Naive B cell (primary cell): ENCODE measurements at regions not wholly inside any gene's neighbourhood (a gene's known extent, or its start where the extent isn't known, plus 50 kb on each side); places are given as distances from the start of the nearest gene placed in this dataset.
"Not testable (repeated sequence)": the region's sequence is repeated elsewhere in the genome, so short reads cannot be mapped to it uniquely, and the experiment has no call there.

Experiments
- ATAC-seq, 2 donors: fragments of 150-1000 bp; cut with Tn5 transposase; 2 replicates each; pipeline ENCODE4 v1.10.0; 2021; ENCODE audit warnings: low read depth in 2 of 2, mild to moderate bottlenecking in 2 of 2, moderate library complexity in 2 of 2
- DNase-seq: peaks from one replicate; pipeline ENCODE4 v3.0.0; 2022
- H3K27ac Mint-ChIP-seq, 6 donors: one replicate each; pipeline ENCODE4 v1.8.0; 2020 to 2022; ENCODE audit warnings: mild to moderate bottlenecking in 6 of 6, mixed read lengths in 6 of 6, moderate library complexity in 5 of 6, inconsistent platforms in 2 of 6
- H3K27me3 Mint-ChIP-seq, 3 donors: one replicate each; pipeline ENCODE4 v1.8.0; 2021 to 2022; ENCODE audit warnings: mixed read lengths in 3 of 3, mild to moderate bottlenecking in 1 of 3
- H3K36me3 Mint-ChIP-seq, 2 donors: one replicate each; pipeline ENCODE4 v1.8.0; 2020 to 2022; ENCODE audit warnings: mixed read lengths in 2 of 2, inconsistent platforms in 1 of 2, mild to moderate bottlenecking in 1 of 2
- H3K4me1 Mint-ChIP-seq, 3 donors: one replicate each; pipeline ENCODE4 v1.8.0; 2020 to 2022; ENCODE audit warnings: mixed read lengths in 3 of 3, inconsistent platforms in 1 of 3, mild to moderate bottlenecking in 1 of 3, moderate library complexity in 1 of 3
- H3K4me3 Mint-ChIP-seq, 8 donors: one replicate each; pipeline ENCODE4 v1.8.0; 2020 to 2022; ENCODE audit warnings: mild to moderate bottlenecking in 8 of 8, mixed read lengths in 8 of 8, moderate library complexity in 8 of 8, inconsistent platforms in 2 of 8
- H3K9me3 Mint-ChIP-seq, 7 donors: one replicate each; pipeline ENCODE4 v1.8.0; 2020 to 2022; ENCODE audit warnings: mixed read lengths in 7 of 7, mild to moderate bottlenecking in 5 of 7, inconsistent platforms in 2 of 7, moderate library complexity in 1 of 7

- H3K4me1 Mint-ChIP-seq = no peaks in the 10 kb centered on the region
- DNase-seq (no peak), ATAC-seq (no peak)
- H3K27me3 Mint-ChIP-seq = no peaks in the 10 kb centered on the region
- H3K9me3 Mint-ChIP-seq = peaks cover 0 to 11% (median 2%) of the 10 kb centered on the region in 7 donors
- H3K27ac Mint-ChIP-seq = no peak overlapping the region
- H3K4me3 Mint-ChIP-seq = no peak overlapping the region
- H3K36me3 Mint-ChIP-seq = no peaks in the 10 kb centered on the region
Measured at GRCh38 chr17:54172096-54172984, 349.6 kb downstream of the KIF2B start.

- DNase-seq (no peak), ATAC-seq (no peak)
- H3K36me3 Mint-ChIP-seq = no peaks in the 10 kb centered on the region
- H3K27ac Mint-ChIP-seq = no peak overlapping the region
- no peak overlapping the region for H3K4me3 Mint-ChIP-seq
- no peaks in the 10 kb centered on the region for H3K27me3 Mint-ChIP-seq
- H3K9me3 Mint-ChIP-seq = peaks cover 0 to 7% (median 2%) of the 10 kb centered on the region in 7 donors
- H3K4me1 Mint-ChIP-seq = no peaks in the 10 kb centered on the region
Measured at GRCh38 chr17:54172985-54173316, 350.2 kb downstream of the KIF2B start.

GRCh38 chr17:54177606-54178308 lies 355.0 kb downstream of the KIF2B start:
- H3K27ac Mint-ChIP-seq = no peak overlapping the region
- no peak for ATAC-seq
- H3K4me3 Mint-ChIP-seq = no peak overlapping the region
- H3K36me3 Mint-ChIP-seq = no peaks in the 10 kb centered on the region
- no peaks in the 10 kb centered on the region for H3K27me3 Mint-ChIP-seq
- DNase-seq = no peak
- peaks cover 0 to 15% (median 2%) of the 10 kb centered on the region in 7 donors for H3K9me3 Mint-ChIP-seq
- no peaks in the 10 kb centered on the region for H3K4me1 Mint-ChIP-seq

DNA sequence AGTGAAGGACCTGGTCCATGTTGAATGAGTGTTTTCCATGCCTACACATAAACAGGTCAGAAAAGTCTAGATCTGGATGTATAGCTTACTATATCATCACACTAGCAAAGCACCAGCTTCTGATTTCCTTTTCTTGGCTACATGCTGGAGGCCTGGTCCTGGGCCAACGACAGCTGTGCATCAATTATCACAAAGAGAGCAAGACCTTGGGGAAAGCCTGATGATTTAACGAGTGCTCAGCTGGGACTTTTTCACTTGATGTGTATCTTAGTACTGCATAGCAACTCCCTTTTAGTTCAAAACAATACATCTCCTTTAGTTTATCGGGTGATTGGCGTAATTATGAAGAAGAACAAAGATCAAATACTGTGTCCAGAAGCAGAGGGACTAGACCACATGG lies 358.2 kb downstream of the KIF2B start:
- DNase-seq (no peak), ATAC-seq (no peak)
- H3K4me1 Mint-ChIP-seq = no peaks in the 10 kb centered on the region
- H3K36me3 Mint-ChIP-seq = no peaks in the 10 kb centered on the region
- H3K27me3 Mint-ChIP-seq = no peaks in the 10 kb centered on the region
- H3K9me3 Mint-ChIP-seq = peaks cover 0 to 14% (median 6%) of the 10 kb centered on the region in 7 donors
- H3K27ac Mint-ChIP-seq = no peak overlapping the region
- H3K4me3 Mint-ChIP-seq = no peak overlapping the region

DNA sequence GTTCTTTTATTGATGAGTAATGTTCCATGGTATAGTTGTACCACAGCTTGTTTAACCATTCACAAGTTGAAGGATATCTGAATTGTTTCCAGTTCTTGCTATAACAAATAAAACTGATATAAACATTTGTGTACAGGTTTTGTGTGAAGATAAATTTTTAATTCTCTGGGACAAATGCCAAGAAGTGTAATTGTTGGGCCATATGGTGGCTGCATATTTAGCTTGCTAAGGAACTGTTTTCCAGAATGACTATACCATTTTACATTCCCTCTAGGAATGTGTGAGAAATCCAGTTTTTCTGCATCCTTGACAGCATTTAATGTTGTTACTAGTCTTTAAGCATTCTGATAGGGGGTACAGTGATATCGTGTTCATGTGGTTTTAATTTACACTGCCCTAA lies 368.5 kb downstream of the KIF2B start:
- no peaks in the 10 kb centered on the region for H3K27me3 Mint-ChIP-seq
- H3K4me1 Mint-ChIP-seq = no peaks in the 10 kb centered on the region
- H3K36me3 Mint-ChIP-seq = no peaks in the 10 kb centered on the region
- no peak for ATAC-seq
- peaks cover 0 to 10% (median 3%) of the 10 kb centered on the region in 7 donors for H3K9me3 Mint-ChIP-seq
- H3K27ac Mint-ChIP-seq = no peak overlapping the region
- DNase-seq = no peak
- H3K4me3 Mint-ChIP-seq = no peak overlapping the region

DNA sequence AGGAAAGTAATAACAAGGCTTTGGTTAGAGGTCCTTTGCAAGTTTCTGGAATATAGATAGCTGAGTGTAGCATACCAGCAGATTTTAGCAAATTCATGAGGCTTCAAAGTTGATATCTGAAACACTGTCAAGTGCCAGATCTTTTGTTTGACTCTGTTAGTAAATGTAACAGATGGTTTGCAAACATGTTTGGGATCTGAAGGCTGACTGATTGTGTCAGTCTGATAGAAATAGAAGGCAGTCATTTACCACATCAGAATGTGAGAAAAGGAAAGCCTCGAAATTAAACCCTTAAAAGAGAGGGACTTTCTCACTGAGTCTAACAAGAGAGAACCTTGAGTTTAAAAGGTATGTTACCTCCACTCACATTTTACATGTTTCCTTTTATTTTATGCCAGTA lies 371.5 kb downstream of the KIF2B start:
- H3K4me3 Mint-ChIP-seq = no peak overlapping the region
- ATAC-seq (no peak), DNase-seq (no peak)
- H3K4me1 Mint-ChIP-seq = no peaks in the 10 kb centered on the region
- peaks cover 0 to 12% (median 2%) of the 10 kb centered on the region in 7 donors for H3K9me3 Mint-ChIP-seq
- no peaks in the 10 kb centered on the region for H3K36me3 Mint-ChIP-seq
- H3K27ac Mint-ChIP-seq = no peak overlapping the region
- no peaks in the 10 kb centered on the region for H3K27me3 Mint-ChIP-seq

- ATAC-seq (no peak), DNase-seq (no peak)
- H3K4me3 Mint-ChIP-seq = no peak overlapping the region
- no peaks in the 10 kb centered on the region for H3K27me3 Mint-ChIP-seq
- H3K9me3 Mint-ChIP-seq = peaks cover 0 to 5% (median 2%) of the 10 kb centered on the region in 7 donors
- H3K27ac Mint-ChIP-seq = no peak overlapping the region
- no peaks in the 10 kb centered on the region for H3K4me1 Mint-ChIP-seq
- no peaks in the 10 kb centered on the region for H3K36me3 Mint-ChIP-seq
Measured at GRCh38 chr17:54196751-54197150, 374.0 kb downstream of the KIF2B start.

GRCh38 chr17:54201380-54201779 lies 378.7 kb downstream of the KIF2B start:
- H3K27me3 Mint-ChIP-seq, H3K9me3 Mint-ChIP-seq, H3K27ac Mint-ChIP-seq, DNase-seq, H3K4me1 Mint-ChIP-seq, H3K4me3 Mint-ChIP-seq, H3K36me3 Mint-ChIP-seq, ATAC-seq: not testable (repeated sequence)

DNA sequence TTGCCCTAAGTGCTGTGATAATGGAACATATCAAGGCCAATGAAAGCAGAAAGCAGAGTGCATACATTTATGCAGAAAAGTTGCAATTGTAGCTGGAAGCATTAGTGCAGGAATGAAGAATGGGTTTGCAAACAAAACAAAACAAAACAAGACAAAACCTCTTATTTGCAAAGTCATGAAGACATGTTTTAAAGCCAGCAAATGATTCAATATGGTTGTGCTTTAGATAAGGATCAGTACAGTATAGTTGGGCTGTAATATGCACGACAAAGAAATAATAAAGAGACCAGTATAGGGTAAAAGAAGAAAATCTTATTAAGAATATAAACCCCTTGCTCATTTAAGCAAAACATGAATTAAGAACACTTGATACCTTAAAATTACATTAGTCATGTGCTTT lies 398.1 kb downstream of the KIF2B start:
- ATAC-seq (no peak), DNase-seq (no peak)
- Mint-ChIP-seq H3K4me1 (no peaks in the 10 kb centered on the region), H3K27ac (no peak overlapping the region), H3K36me3 (no peaks in the 10 kb centered on the region), H3K27me3 (no peaks in the 10 kb centered on the region), H3K9me3 (peaks cover 0 to 11% (median 0%) of the 10 kb centered on the region in 7 donors), H3K4me3 (no peak overlapping the region)

DNA sequence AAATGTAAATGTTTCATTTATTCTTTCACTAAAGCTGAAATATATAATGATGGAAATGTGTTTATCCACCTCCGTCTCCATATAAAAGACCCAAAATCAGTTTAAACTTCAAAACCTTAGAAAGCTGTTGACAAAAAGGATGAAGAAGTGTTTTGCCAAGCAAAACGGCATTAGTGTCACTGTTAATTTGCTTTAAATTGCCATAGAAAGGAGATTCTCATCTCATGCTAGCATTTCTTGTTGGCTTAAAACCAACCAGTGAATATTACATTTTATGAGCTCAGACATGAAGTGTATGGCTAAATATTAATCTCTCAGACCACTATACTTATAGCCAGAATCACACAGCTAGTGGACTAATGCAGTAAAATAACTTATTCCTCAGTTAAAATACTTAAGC lies 398.8 kb downstream of the KIF2B start:
- ATAC-seq = no peak
- no peak overlapping the region for H3K4me3 Mint-ChIP-seq
- no peaks in the 10 kb centered on the region for H3K36me3 Mint-ChIP-seq
- no peak overlapping the region for H3K27ac Mint-ChIP-seq
- no peaks in the 10 kb centered on the region for H3K27me3 Mint-ChIP-seq
- no peaks in the 10 kb centered on the region for H3K4me1 Mint-ChIP-seq
- DNase-seq = no peak
- peaks cover 0 to 11% (median 0%) of the 10 kb centered on the region in 7 donors for H3K9me3 Mint-ChIP-seq

DNA sequence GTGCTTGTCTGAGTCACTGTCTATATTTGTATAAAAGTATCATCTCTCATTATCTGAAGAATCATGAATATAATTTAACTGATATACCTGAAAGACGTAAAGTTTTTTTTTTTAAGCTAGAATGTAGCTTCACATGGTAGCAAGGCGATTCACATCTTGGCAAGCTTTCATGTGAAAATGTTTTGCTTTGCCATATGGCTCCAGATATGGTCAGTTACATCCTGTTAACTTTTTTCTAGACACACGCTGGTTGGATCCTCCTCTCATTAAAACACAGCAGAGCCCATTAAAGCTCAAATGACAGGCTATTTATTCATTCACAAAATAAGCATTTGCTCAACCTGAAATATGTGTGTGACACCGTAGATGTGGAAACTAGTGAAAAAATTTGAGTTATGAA lies 412.8 kb downstream of the KIF2B start:
- H3K27ac Mint-ChIP-seq = no peak overlapping the region
- H3K4me1 Mint-ChIP-seq = no peaks in the 10 kb centered on the region
- H3K36me3 Mint-ChIP-seq = no peaks in the 10 kb centered on the region
- no peaks in the 10 kb centered on the region for H3K27me3 Mint-ChIP-seq
- DNase-seq (no peak), ATAC-seq (no peak)
- H3K4me3 Mint-ChIP-seq = no peak overlapping the region
- peaks cover 0 to 8% (median 0%) of the 10 kb centered on the region in 7 donors for H3K9me3 Mint-ChIP-seq

DNA sequence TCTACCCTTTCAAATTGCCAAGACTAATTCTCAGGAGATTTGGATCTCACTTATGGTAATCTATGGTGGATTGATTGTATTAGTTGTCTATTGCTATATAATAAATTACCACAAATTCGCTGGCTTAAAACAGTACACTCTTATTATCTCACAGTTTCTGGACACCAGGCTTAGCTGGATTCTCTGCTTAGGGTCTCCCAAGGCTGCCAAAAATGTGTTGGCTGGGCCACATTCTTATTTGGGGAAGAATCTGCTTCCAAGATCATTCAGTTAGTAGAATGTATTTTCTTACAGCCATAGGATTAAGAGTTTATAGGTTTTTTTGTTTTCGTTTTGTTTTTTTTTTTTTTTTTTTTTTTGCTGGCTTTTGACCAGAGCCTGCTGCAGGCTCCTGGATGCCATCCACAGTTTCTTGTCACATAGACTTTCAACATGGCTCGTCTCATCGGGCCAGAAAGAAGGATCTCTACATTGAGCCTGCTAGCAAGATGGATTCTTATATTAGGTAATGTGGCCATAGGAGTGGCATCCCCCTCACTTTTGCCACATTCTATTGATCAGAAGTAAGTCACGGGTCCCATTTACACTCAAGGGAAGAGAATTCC lies 415.3 kb downstream of the KIF2B start:
- no peaks in the 10 kb centered on the region for H3K36me3 Mint-ChIP-seq
- H3K9me3 Mint-ChIP-seq = peaks cover 0 to 9% (median 4%) of the 10 kb centered on the region in 7 donors
- DNase-seq = no peak
- no peaks in the 10 kb centered on the region for H3K4me1 Mint-ChIP-seq
- no peak overlapping the region for H3K4me3 Mint-ChIP-seq
- no peak for ATAC-seq
- no peak overlapping the region for H3K27ac Mint-ChIP-seq
- no peaks in the 10 kb centered on the region for H3K27me3 Mint-ChIP-seq

GRCh38 chr17:54239291-54239690 lies 416.6 kb downstream of the KIF2B start:
- DNase-seq (no peak), ATAC-seq (no peak)
- Mint-ChIP-seq H3K27ac (no peak overlapping the region), H3K27me3 (no peaks in the 10 kb centered on the region), H3K9me3 (peaks cover 0 to 11% (median 5%) of the 10 kb centered on the region in 7 donors), H3K4me1 (no peaks in the 10 kb centered on the region), H3K36me3 (no peaks in the 10 kb centered on the region), H3K4me3 (no peak overlapping the region)

- Mint-ChIP-seq H3K27ac (no peak overlapping the region), H3K36me3 (no peaks in the 10 kb centered on the region), H3K4me1 (no peaks in the 10 kb centered on the region), H3K9me3 (peaks cover 0 to 6% (median 2%) of the 10 kb centered on the region in 7 donors), H3K4me3 (no peak overlapping the region), H3K27me3 (no peaks in the 10 kb centered on the region)
- DNase-seq (no peak), ATAC-seq (no peak)
Measured at GRCh38 chr17:54255696-54256095, 433.0 kb downstream of the KIF2B start.
